MM.1S (cell line): ENCODE measurements at regions not wholly inside any gene's neighbourhood (a gene's known extent, or its start where the extent isn't known, plus 50 kb on each side); places are given as distances from the start of the nearest gene placed in this dataset.

Experiments used
- CTCF ChIP-seq: fragments of 300-600 bp; sonication (generic); IDR thresholded peaks from 2 replicates; pipeline ENCODE4 v1.5.1; 2016; ENCODE audit warnings: antibody characterized with exemption, low read length, mixed read lengths
- EZH2 ChIP-seq: fragments of 300-600 bp; sonication (generic); optimal IDR thresholded peaks from 2 replicates; pipeline ENCODE3; 2017; ENCODE audit warnings: low read depth, mild to moderate bottlenecking, antibody characterized with exemption, low read length, mixed read lengths
- EZH2phosphoT487 ChIP-seq: fragments of 300-600 bp; sonication (generic); IDR thresholded peaks from 2 replicates; pipeline ENCODE4 v1.6.1; 2018; ENCODE audit warnings: antibody characterized with exemption, low read length

DNA sequence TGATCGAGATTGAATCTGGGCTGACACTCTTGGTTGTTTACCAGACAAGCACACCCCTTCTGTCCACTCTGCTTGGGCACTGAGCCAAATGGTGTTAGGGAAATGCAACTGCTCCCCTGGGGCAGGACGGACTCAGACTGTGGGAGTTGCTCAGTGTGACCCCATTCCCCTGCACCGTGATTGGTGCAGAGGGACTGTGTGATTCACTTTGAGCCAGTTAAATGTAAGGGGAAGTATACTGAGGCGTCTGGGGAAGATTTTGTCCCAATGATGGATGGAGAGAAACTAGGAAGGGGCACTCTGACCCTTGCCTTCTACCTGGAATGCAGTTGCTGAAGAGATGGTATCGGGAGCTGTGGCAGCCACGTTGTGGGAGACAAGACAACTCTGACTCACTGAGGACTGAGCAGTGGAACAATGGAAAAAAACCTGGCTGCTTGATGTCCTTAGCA, 196.0 kb upstream of the ANKRD55 start:
- TF ChIP-seq CTCF (no peak), EZH2 (no peak), EZH2phosphoT487 (no peak)
